ENCODE measurements at regions not wholly inside any gene's neighbourhood (a gene's known extent, or its start where the extent isn't known, plus 50 kb on each side); places are given as distances from the start of the nearest gene placed in this dataset.

DNA sequence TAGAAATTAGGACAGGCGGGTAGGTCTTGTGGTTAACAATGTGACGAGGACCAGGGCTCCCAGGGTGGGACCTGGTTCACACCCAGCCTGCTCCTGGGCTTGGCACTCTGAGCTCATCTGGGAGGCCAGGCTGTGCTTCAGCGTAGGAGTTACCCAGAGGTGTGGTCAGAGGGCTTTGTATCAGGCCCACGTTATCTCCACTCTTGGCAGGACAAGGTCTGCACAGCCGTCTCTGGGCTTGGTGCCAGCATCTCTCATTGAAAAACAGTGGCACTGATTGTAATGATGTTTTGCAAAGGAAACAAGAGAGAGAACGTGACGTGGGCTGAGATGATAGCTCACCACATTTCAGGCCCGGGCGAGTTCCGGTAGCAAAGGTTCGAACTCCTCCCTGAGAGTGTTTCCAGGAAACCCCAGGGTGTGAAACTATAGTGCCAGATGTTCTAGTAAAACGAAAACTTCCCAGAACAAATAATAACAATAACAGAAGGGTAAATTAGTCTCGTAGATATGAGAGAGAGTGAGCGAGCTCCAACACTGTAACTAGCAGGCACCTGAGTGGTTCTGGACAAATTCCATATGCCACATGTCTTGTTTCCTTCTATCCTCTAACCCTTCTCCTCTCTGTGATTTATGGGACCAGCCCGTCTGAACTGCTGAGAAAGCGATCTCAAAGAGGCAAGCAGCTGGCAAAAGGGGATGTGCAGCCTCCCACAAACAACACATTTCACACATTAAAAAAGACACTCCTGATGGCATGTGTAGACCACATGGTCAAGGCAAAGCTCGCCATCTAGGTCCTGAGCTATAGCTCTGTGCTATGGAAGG is 227.3 kb downstream of the KTN1 start:
- Histone ChIP-seq H3K36me3 (ENCODE audit: control insufficient read depth in 2 of 3, insufficient read depth in 3 of 3, low read length in 3 of 3) (no peaks in the 10 kb centered on the region), H3K27ac (ENCODE audit: low read depth, low read length) (peak overlapping the region; percentile 61), H3K9me3 (ENCODE audit: control insufficient read depth in 2 of 3, low read length in 3 of 3) (no peaks in the 10 kb centered on the region), H3K4me3 (ENCODE audit: low read length) (peak overlapping the region; percentile 23), H3K27me3 (ENCODE audit: control insufficient read depth in 2 of 2, insufficient read depth in 2 of 2, low read length in 2 of 2) (no peaks in the 10 kb centered on the region), H3K4me1 (ENCODE audit: control insufficient read depth in 2 of 2, insufficient read depth in 2 of 2, low read length in 2 of 2) (peaks cover 16 to 17% of the 10 kb centered on the region in 2 donors)
- DNase-seq (peak; percentile 46 to 91 (median 82)), ATAC-seq (peak; percentile 91)
- Mint-ChIP-seq H3K27me3 (no peaks in the 10 kb centered on the region), H3K36me3 (peaks cover 0 to 61% (median 4%) of the 10 kb centered on the region in 5 donors), H3K27ac (peak overlapping the region; percentile 90 to 98 (median 91)), H3K4me1 (peaks cover 24 to 62% (median 36%) of the 10 kb centered on the region in 7 donors), H3K9me3 (peaks cover 0 to 40% (median 6%) of the 10 kb centered on the region in 11 donors), H3K4me3 (peak overlapping the region; percentile 44 to 70 (median 57))
- CTCF ChIA-PET = interaction anchor here (0.6 kb wide), 1 partner anchor 229 kb away, joined by 3 read pairs; no protein-coding TSS in a partner anchor
- POLR2A ChIA-PET = interaction anchor here (0.7 kb wide), 1 partner anchor 226 kb away, joined by 3 read pairs; no protein-coding TSS in a partner anchor
- intact Hi-C loops (cut with micrococcal nuclease) = loop anchor here (1.0 to 10.0 kb wide), 6 partner anchors 44 to 902 kb away; partner anchors contain the start of genes FBXO34 (in 1 of the 2), GCH1 (in 1 of the 2) and PELI2 (in 1 of the 2)

- Histone ChIP-seq H3K4me3 (ENCODE audit: low read length) (peak overlapping the region; percentile 10), H3K36me3 (ENCODE audit: control insufficient read depth in 2 of 3, insufficient read depth in 3 of 3, low read length in 3 of 3) (no peaks in the 10 kb centered on the region), H3K27me3 (ENCODE audit: control insufficient read depth in 2 of 2, insufficient read depth in 2 of 2, low read length in 2 of 2) (no peaks in the 10 kb centered on the region), H3K27ac (ENCODE audit: low read depth, low read length) (peak overlapping the region; percentile 61), H3K9me3 (ENCODE audit: control insufficient read depth in 2 of 3, low read length in 3 of 3) (no peaks in the 10 kb centered on the region), H3K4me1 (ENCODE audit: control insufficient read depth in 2 of 2, insufficient read depth in 2 of 2, low read length in 2 of 2) (peaks cover 16 to 17% of the 10 kb centered on the region in 2 donors)
- no peaks in the 10 kb centered on the region for H3K27me3 Mint-ChIP-seq
- peaks cover 24 to 57% (median 36%) of the 10 kb centered on the region in 7 donors for H3K4me1 Mint-ChIP-seq
- no peak for ATAC-seq
- DNase-seq = no peak
- H3K9me3 Mint-ChIP-seq = peaks cover 0 to 39% (median 6%) of the 10 kb centered on the region in 11 donors
- peaks cover 0 to 65% (median 4%) of the 10 kb centered on the region in 5 donors for H3K36me3 Mint-ChIP-seq
- H3K27ac Mint-ChIP-seq = peak overlapping the region; percentile 90 to 98 (median 91)
- POLR2A ChIA-PET = interaction anchor here (0.7 kb wide), 1 partner anchor 227 kb away, joined by 3 read pairs; no protein-coding TSS in a partner anchor
- CTCF ChIA-PET = interaction anchor here (0.6 kb wide), 1 partner anchor 229 kb away, joined by 3 read pairs; no protein-coding TSS in a partner anchor
- intact Hi-C loops (cut with micrococcal nuclease) = loop anchor here (1.0 to 10.0 kb wide), 6 partner anchors 45 to 903 kb away; partner anchors contain the start of genes FBXO34 (in 1 of the 2), GCH1 (in 1 of the 2) and PELI2 (in 1 of the 2)
- H3K4me3 Mint-ChIP-seq = peak overlapping the region in 7 of 10 donors; percentile 44 to 70 (median 60)
These were observed 227.9 kb downstream of the KTN1 start for GRCh38 chr14:55807881-55808379.

- Histone ChIP-seq H3K27ac (ENCODE audit: low read depth, low read length) (no peak overlapping the region), H3K36me3 (ENCODE audit: control insufficient read depth in 2 of 3, insufficient read depth in 3 of 3, low read length in 3 of 3) (no peaks in the 10 kb centered on the region), H3K27me3 (ENCODE audit: control insufficient read depth in 2 of 2, insufficient read depth in 2 of 2, low read length in 2 of 2) (no peaks in the 10 kb centered on the region), H3K9me3 (ENCODE audit: control insufficient read depth in 2 of 3, low read length in 3 of 3) (no peaks in the 10 kb centered on the region), H3K4me3 (ENCODE audit: low read length) (no peak overlapping the region), H3K4me1 (ENCODE audit: control insufficient read depth in 2 of 2, insufficient read depth in 2 of 2, low read length in 2 of 2) (no peaks in the 10 kb centered on the region)
- Mint-ChIP-seq H3K9me3 (peaks cover 0 to 41% (median 6%) of the 10 kb centered on the region in 11 donors), H3K27ac (no peak overlapping the region), H3K4me3 (no peak overlapping the region), H3K27me3 (peaks cover 0 to 2% (median 0%) of the 10 kb centered on the region in 5 donors), H3K4me1 (peaks cover 0 to 26% (median 0%) of the 10 kb centered on the region in 7 donors), H3K36me3 (peaks cover 0 to 65% (median 4%) of the 10 kb centered on the region in 5 donors)
- intact Hi-C loops (cut with micrococcal nuclease) = no loop called here
- ATAC-seq (no peak), DNase-seq (no peak)
- ChIA-PET CTCF (no interaction called here), POLR2A (no interaction called here)
These were observed 233.6 kb downstream of the KTN1 start for GRCh38 chr14:55813630-55814029.

- H3K27me3 Mint-ChIP-seq = peaks cover 0 to 2% (median 0%) of the 10 kb centered on the region in 5 donors
- Histone ChIP-seq H3K36me3 (ENCODE audit: control insufficient read depth in 2 of 3, insufficient read depth in 3 of 3, low read length in 3 of 3) (no peaks in the 10 kb centered on the region), H3K9me3 (ENCODE audit: control insufficient read depth in 2 of 3, low read length in 3 of 3) (no peaks in the 10 kb centered on the region), H3K27ac (ENCODE audit: low read depth, low read length) (no peak overlapping the region), H3K4me3 (ENCODE audit: low read length) (no peak overlapping the region), H3K4me1 (ENCODE audit: control insufficient read depth in 2 of 2, insufficient read depth in 2 of 2, low read length in 2 of 2) (no peaks in the 10 kb centered on the region), H3K27me3 (ENCODE audit: control insufficient read depth in 2 of 2, insufficient read depth in 2 of 2, low read length in 2 of 2) (no peaks in the 10 kb centered on the region)
- ChIA-PET POLR2A (no interaction called here), CTCF (no interaction called here)
- H3K36me3 Mint-ChIP-seq = peaks cover 0 to 64% (median 4%) of the 10 kb centered on the region in 5 donors
- DNase-seq = no peak
- H3K27ac Mint-ChIP-seq = peak overlapping the region in 1 of 9 donors; percentile 14
- H3K4me3 Mint-ChIP-seq = no peak overlapping the region
- H3K4me1 Mint-ChIP-seq = peaks cover 0 to 26% (median 0%) of the 10 kb centered on the region in 7 donors
- ATAC-seq = no peak
- H3K9me3 Mint-ChIP-seq = peaks cover 0 to 41% (median 6%) of the 10 kb centered on the region in 11 donors
- intact Hi-C loops (cut with micrococcal nuclease) = no loop called here
These were observed 234.1 kb downstream of the KTN1 start for GRCh38 chr14:55814064-55814463.

- Histone ChIP-seq H3K4me3 (ENCODE audit: low read length) (no peak overlapping the region), H3K4me1 (ENCODE audit: control insufficient read depth in 2 of 2, insufficient read depth in 2 of 2, low read length in 2 of 2) (no peaks in the 10 kb centered on the region), H3K9me3 (ENCODE audit: control insufficient read depth in 2 of 3, low read length in 3 of 3) (no peaks in the 10 kb centered on the region), H3K27me3 (ENCODE audit: control insufficient read depth in 2 of 2, insufficient read depth in 2 of 2, low read length in 2 of 2) (no peaks in the 10 kb centered on the region), H3K36me3 (ENCODE audit: control insufficient read depth in 2 of 3, insufficient read depth in 3 of 3, low read length in 3 of 3) (no peaks in the 10 kb centered on the region), H3K27ac (ENCODE audit: low read depth, low read length) (no peak overlapping the region)
- DNase-seq (no peak), ATAC-seq (peak; percentile 63)
- ChIA-PET POLR2A (no interaction called here), CTCF (no interaction called here)
- Mint-ChIP-seq H3K4me1 (peaks cover 0 to 22% (median 0%) of the 10 kb centered on the region in 7 donors), H3K27me3 (peaks cover 0 to 2% (median 0%) of the 10 kb centered on the region in 5 donors), H3K36me3 (peaks cover 0 to 57% (median 4%) of the 10 kb centered on the region in 5 donors), H3K27ac (peak overlapping the region in 1 of 9 donors; percentile 14), H3K4me3 (no peak overlapping the region), H3K9me3 (peaks cover 0 to 38% (median 6%) of the 10 kb centered on the region in 11 donors)
- intact Hi-C loops (cut with micrococcal nuclease) = no loop called here
These were observed 234.9 kb downstream of the KTN1 start for GRCh38 chr14:55814873-55815272.

- H3K4me1 ChIP-seq (ENCODE audit: control insufficient read depth in 2 of 2, insufficient read depth in 2 of 2, low read length in 2 of 2) = no peaks in the 10 kb centered on the region
- ATAC-seq (no peak), DNase-seq (no peak)
- ChIA-PET CTCF (no interaction called here), POLR2A (no interaction called here)
- no peak overlapping the region for H3K4me3 ChIP-seq (ENCODE audit: low read length)
- peaks cover 0 to 20% (median 0%) of the 10 kb centered on the region in 7 donors for H3K4me1 Mint-ChIP-seq
- H3K27me3 Mint-ChIP-seq = peaks cover 0 to 2% (median 0%) of the 10 kb centered on the region in 5 donors
- H3K27ac Mint-ChIP-seq = no peak overlapping the region
- no peaks in the 10 kb centered on the region for H3K36me3 ChIP-seq (ENCODE audit: control insufficient read depth in 2 of 3, insufficient read depth in 3 of 3, low read length in 3 of 3)
- H3K27ac ChIP-seq (ENCODE audit: low read depth, low read length) = no peak overlapping the region
- intact Hi-C loops (cut with micrococcal nuclease) = no loop called here
- H3K27me3 ChIP-seq (ENCODE audit: control insufficient read depth in 2 of 2, insufficient read depth in 2 of 2, low read length in 2 of 2) = no peaks in the 10 kb centered on the region
- peaks cover 0 to 25% (median 2%) of the 10 kb centered on the region in 11 donors for H3K9me3 Mint-ChIP-seq
- H3K36me3 Mint-ChIP-seq = peaks cover 0 to 44% (median 0%) of the 10 kb centered on the region in 5 donors
- no peak overlapping the region for H3K4me3 Mint-ChIP-seq
- H3K9me3 ChIP-seq (ENCODE audit: control insufficient read depth in 2 of 3, low read length in 3 of 3) = no peaks in the 10 kb centered on the region
These were observed 236.2 kb downstream of the KTN1 start for GRCh38 chr14:55816225-55816624.
